ENCODE measurements at regions not wholly inside any gene's neighbourhood (a gene's known extent, or its start where the extent isn't known, plus 50 kb on each side); places are given as distances from the start of the nearest gene placed in this dataset.

DNA sequence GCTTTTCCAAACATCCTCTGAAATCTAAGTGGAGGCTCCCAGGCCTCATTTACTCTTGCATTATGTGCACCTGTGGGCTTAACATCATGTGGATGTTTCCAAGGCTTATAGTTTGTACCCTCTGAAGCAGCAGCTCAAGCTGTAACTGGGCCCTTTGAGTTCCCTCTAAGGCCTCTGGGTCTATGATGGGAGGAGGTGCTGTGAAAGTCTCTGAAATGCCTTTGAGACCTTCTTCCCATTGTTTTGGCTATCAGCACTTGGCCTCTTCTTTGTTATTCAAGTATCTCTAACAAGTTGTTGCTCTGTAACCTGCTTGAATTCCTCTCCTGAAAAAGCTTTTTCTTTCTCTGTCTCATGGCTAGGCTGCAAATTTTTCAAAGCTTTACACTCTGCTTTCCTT is 58.1 kb upstream of the MYT1L start:
- TF ChIP-seq SIN3A (IDR thresholded peaks at IDR 0.05; ENCODE audit: borderline replicate concordance, low read depth, low read length) (no peak), RFX5 (IDR thresholded peaks at IDR 0.05; ENCODE audit: low read length) (no peak), CTCF (IDR thresholded peaks at IDR 0.05) (no peak)
- TF ChIP-seq, protein P1, sequence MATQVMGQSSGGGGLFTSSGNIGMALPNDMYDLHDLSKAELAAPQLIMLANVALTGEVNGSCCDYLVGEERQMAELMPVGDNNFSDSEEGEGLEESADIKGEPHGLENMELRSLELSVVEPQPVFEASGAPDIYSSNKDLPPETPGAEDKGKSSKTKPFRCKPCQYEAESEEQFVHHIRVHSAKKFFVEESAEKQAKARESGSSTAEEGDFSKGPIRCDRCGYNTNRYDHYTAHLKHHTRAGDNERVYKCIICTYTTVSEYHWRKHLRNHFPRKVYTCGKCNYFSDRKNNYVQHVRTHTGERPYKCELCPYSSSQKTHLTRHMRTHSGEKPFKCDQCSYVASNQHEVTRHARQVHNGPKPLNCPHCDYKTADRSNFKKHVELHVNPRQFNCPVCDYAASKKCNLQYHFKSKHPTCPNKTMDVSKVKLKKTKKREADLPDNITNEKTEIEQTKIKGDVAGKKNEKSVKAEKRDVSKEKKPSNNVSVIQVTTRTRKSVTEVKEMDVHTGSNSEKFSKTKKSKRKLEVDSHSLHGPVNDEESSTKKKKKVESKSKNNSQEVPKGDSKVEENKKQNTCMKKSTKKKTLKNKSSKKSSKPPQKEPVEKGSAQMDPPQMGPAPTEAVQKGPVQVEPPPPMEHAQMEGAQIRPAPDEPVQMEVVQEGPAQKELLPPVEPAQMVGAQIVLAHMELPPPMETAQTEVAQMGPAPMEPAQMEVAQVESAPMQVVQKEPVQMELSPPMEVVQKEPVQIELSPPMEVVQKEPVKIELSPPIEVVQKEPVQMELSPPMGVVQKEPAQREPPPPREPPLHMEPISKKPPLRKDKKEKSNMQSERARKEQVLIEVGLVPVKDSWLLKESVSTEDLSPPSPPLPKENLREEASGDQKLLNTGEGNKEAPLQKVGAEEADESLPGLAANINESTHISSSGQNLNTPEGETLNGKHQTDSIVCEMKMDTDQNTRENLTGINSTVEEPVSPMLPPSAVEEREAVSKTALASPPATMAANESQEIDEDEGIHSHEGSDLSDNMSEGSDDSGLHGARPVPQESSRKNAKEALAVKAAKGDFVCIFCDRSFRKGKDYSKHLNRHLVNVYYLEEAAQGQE (IDR thresholded peaks at IDR 0.05; ENCODE audit: low read depth, low read length), result no peak
